Psoas muscle (tissue), 7 donors: ENCODE measurements at regions not wholly inside any gene's neighbourhood (a gene's known extent, or its start where the extent isn't known, plus 50 kb on each side); places are given as distances from the start of the nearest gene placed in this dataset.

Source experiments
- ATAC-seq, 4 donors: fragments of 200-7000 bp; cut with Tn5 transposase; one replicate each; pipeline ENCODE4 v1.9.1; 2020; ENCODE audit warnings: moderate library complexity in 3 of 4, mild to moderate bottlenecking in 2 of 4
- DNase-seq, 2 donors: peaks; one replicate each; pipeline ENCODE4 v3.0.0-alpha.2; 2020
- H3K27ac ChIP-seq: fragments of 200-600 bp; one replicate; pipeline ENCODE4 v1.8.0; 2022
- H3K27me3 ChIP-seq, 3 donors: fragments of 200-600 bp in 1 of 3; one replicate each; pipeline versions ENCODE4 v1.6.1 to v1.8.0; 2013 to 2022; ENCODE audit warnings: low read length in 2 of 3, mild to moderate bottlenecking in 2 of 3, moderate library complexity in 1 of 3; ENCODE audit not compliant: insufficient read depth in 3 of 3
- H3K36me3 ChIP-seq, 2 donors: fragments of 200-600 bp in 1 of 2; one replicate each; pipeline versions ENCODE4 v1.6.1 to v1.8.0; 2013 to 2022; ENCODE audit warnings: low read depth in 1 of 2, mild to moderate bottlenecking in 1 of 2, moderate library complexity in 1 of 2; ENCODE audit not compliant: insufficient read depth in 1 of 2
- H3K4me1 ChIP-seq: fragments of 200-600 bp; one replicate; pipeline ENCODE4 v1.8.0; 2022
- H3K4me3 ChIP-seq: fragments of 200-600 bp; one replicate; pipeline ENCODE4 v1.8.0; 2022; ENCODE audit warnings: mild to moderate bottlenecking
- H3K9me3 ChIP-seq: fragments of 200-600 bp; one replicate; pipeline ENCODE4 v1.8.0; 2022
- WGBS, 3 donors: extraction: QIAGEN DNeasy Blood & Tissue Kit; methylation state at CpG; one replicate each; pipeline versions ENCODE4 v1.1.6 to v1.1.7; 2013; 5-methylcytosine and 5-hydroxymethylcytosine counted together
- intact Hi-C, 2 donors: fragments of 100-400 bp; cut with DNase I; formaldehyde crosslinking; loops; one replicate each; pipeline versions ENCODE4 v1.11.0 to v1.14.2; 2022
- TF ChIP-seq, protein P1 (sequence below): fragments of 200-600 bp; IDR thresholded peaks from one replicate; pipeline ENCODE4 v1.8.0; 2022; ENCODE audit warnings: antibody characterized with exemption
- donor health status: healthy with polysubstance abuse.
- donor health status: DM: no; HTN: no; CAD: no; lungs with moderate emphysema.
- donor health status: Bipolar disorder and iron deficiency.
- donor health status: healthy.
- donor health status: DM: yes; HTN: yes; CAD: no.
- donor health status: DM: no; HTN: no; CAD: no.
- donor health status: DM: yes; HTN: yes; CAD: no.

GRCh38 chr15:94917068-94917467 lies 685.7 kb downstream of the MCTP2 start:
- Histone ChIP-seq H3K4me3 (no peak overlapping the region), H3K9me3 (no peaks in the 10 kb centered on the region), H3K4me1 (no peaks in the 10 kb centered on the region), H3K27me3 (no peaks in the 10 kb centered on the region), H3K36me3 (no peaks in the 10 kb centered on the region), H3K27ac (no peak overlapping the region)
- intact Hi-C loops: no loop called here
- TF ChIP-seq, protein P1, sequence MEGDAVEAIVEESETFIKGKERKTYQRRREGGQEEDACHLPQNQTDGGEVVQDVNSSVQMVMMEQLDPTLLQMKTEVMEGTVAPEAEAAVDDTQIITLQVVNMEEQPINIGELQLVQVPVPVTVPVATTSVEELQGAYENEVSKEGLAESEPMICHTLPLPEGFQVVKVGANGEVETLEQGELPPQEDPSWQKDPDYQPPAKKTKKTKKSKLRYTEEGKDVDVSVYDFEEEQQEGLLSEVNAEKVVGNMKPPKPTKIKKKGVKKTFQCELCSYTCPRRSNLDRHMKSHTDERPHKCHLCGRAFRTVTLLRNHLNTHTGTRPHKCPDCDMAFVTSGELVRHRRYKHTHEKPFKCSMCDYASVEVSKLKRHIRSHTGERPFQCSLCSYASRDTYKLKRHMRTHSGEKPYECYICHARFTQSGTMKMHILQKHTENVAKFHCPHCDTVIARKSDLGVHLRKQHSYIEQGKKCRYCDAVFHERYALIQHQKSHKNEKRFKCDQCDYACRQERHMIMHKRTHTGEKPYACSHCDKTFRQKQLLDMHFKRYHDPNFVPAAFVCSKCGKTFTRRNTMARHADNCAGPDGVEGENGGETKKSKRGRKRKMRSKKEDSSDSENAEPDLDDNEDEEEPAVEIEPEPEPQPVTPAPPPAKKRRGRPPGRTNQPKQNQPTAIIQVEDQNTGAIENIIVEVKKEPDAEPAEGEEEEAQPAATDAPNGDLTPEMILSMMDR: no peak
- WGBS, 3 donors: 40 to 42% (median 42%) methylated on average over 5 of the region's 5 CpGs
- no peak for ATAC-seq
- no peak for DNase-seq

DNA sequence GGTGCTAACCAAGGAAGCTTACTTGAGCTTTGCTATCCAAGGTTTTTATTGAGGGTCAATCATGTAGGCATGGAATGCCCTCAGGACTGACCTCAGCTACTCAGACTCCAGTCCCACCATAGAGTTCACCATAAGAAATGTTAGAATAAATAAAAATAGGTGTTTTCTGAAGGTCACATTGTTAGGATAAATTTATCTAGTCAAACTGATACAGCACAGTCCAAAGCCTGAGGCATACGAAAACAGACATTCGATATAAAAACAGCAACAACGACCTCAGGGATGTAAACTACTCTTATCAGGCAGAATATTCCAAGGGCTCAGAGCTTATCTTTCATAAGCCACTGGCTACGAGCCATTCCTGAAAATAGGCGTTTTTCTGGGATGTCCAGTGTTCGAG lies 690.6 kb downstream of the MCTP2 start:
- no peaks in the 10 kb centered on the region for H3K36me3 ChIP-seq
- no peaks in the 10 kb centered on the region for H3K4me1 ChIP-seq
- TF ChIP-seq, protein P1: no peak
- intact Hi-C loops: no loop called here
- H3K9me3 ChIP-seq: no peaks in the 10 kb centered on the region
- no peak overlapping the region for H3K27ac ChIP-seq
- WGBS, 3 donors: 46 to 59% (median 49%) methylated on average over 6 of the region's 6 CpGs
- H3K4me3 ChIP-seq: no peak overlapping the region
- DNase-seq (no peak), ATAC-seq (no peak)
- no peaks in the 10 kb centered on the region for H3K27me3 ChIP-seq

DNA sequence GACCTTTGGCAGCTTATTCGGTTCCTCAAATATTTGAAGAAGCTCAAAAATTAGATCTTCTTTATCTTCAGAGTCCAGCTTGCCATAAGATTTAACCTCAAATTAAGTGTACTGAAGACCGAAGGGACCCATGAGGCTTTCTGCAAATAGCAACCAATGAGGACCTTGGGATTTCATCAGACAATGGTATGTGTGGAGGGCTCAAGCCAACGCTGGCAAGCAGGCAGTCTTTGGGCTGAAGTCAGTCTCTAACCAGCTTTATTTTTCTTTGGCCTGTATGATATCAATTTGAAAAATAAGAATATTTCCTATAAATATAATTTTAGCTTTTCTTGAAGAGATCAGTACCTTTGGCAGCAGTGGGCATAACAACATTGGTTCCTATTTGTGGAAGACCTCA lies 692.7 kb downstream of the MCTP2 start:
- ATAC-seq: no peak
- WGBS, 3 donors: 68 to 75% (median 71%) methylated on average over 3 of the region's 3 CpGs
- Histone ChIP-seq H3K4me1 (no peaks in the 10 kb centered on the region), H3K27ac (no peak overlapping the region), H3K4me3 (no peak overlapping the region), H3K27me3 (no peaks in the 10 kb centered on the region), H3K9me3 (no peaks in the 10 kb centered on the region), H3K36me3 (no peaks in the 10 kb centered on the region)
- intact Hi-C loops: no loop called here
- no peak for DNase-seq
- TF ChIP-seq, protein P1: no peak

GRCh38 chr15:94924971-94925598 lies 693.7 kb downstream of the MCTP2 start:
- intact Hi-C loops: no loop called here
- no peak for ATAC-seq
- TF ChIP-seq, protein P1: no peak
- no peak for DNase-seq
- Histone ChIP-seq H3K36me3 (no peaks in the 10 kb centered on the region), H3K4me1 (no peaks in the 10 kb centered on the region), H3K9me3 (no peaks in the 10 kb centered on the region), H3K27ac (no peak overlapping the region), H3K4me3 (no peak overlapping the region), H3K27me3 (no peaks in the 10 kb centered on the region)
- 68 to 76% (median 72%) methylated on average over 9 of the region's 9 CpGs for WGBS, 3 donors

DNA sequence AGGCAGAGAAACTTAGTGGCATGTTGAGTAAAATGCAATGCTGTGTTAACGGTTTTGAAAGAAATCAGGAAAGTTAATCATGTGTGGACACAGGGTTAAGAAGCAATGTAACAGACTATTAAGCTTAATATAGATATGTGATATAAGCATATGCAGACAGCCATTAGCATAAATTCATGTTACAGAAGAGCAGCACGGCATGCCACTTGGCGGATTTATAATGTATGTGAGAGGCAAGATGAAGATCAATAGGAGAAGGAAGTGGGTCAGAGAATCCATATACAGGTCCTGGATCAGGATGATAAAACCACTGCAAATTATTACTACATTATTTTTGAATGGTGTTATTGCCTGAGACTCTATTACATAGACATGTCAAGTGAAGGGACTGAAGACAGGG lies 694.3 kb downstream of the MCTP2 start:
- H3K4me1 ChIP-seq: no peaks in the 10 kb centered on the region
- DNase-seq: no peak
- WGBS, 3 donors: 83 to 88% (median 85%) methylated on average over 3 of the region's 3 CpGs
- no peaks in the 10 kb centered on the region for H3K27me3 ChIP-seq
- TF ChIP-seq, protein P1: no peak
- no peak overlapping the region for H3K27ac ChIP-seq
- no peaks in the 10 kb centered on the region for H3K36me3 ChIP-seq
- ATAC-seq: no peak
- H3K4me3 ChIP-seq: no peak overlapping the region
- no peaks in the 10 kb centered on the region for H3K9me3 ChIP-seq
- intact Hi-C loops: no loop called here
